ENCODE measurements at regions not wholly inside any gene's neighbourhood (a gene's known extent, or its start where the extent isn't known, plus 50 kb on each side); places are given as distances from the start of the nearest gene placed in this dataset.
A peak's percentile ranks its signal among the peaks of the same experiment; 100 is the strongest.

DNA sequence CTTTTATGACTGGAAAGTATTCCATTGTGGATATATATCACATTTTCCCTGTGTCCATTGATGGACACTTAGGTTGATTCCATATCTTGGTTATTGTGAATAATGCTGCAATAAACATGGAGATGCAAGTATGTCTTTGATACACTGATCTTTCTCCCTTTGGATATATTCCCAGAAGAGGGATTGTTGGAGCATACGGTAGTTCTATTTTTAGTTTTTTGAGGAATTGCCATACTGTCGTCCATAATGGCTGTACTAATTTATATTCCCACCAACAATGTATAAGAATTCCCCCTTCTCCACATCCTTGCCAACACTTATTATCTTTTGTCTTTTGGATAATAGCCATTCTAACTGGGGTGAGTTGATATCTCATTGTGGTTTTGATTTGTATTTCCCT is 54.9 kb upstream of the PITX1 start:
- no peak for DNase-seq
- H3K4me1 ChIP-seq = no peaks in the 10 kb centered on the region
- TF ChIP-seq, protein P1, sequence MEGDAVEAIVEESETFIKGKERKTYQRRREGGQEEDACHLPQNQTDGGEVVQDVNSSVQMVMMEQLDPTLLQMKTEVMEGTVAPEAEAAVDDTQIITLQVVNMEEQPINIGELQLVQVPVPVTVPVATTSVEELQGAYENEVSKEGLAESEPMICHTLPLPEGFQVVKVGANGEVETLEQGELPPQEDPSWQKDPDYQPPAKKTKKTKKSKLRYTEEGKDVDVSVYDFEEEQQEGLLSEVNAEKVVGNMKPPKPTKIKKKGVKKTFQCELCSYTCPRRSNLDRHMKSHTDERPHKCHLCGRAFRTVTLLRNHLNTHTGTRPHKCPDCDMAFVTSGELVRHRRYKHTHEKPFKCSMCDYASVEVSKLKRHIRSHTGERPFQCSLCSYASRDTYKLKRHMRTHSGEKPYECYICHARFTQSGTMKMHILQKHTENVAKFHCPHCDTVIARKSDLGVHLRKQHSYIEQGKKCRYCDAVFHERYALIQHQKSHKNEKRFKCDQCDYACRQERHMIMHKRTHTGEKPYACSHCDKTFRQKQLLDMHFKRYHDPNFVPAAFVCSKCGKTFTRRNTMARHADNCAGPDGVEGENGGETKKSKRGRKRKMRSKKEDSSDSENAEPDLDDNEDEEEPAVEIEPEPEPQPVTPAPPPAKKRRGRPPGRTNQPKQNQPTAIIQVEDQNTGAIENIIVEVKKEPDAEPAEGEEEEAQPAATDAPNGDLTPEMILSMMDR (IDR thresholded peaks at IDR 0.05; ENCODE audit: low read depth, low read length) = no peak

DNA sequence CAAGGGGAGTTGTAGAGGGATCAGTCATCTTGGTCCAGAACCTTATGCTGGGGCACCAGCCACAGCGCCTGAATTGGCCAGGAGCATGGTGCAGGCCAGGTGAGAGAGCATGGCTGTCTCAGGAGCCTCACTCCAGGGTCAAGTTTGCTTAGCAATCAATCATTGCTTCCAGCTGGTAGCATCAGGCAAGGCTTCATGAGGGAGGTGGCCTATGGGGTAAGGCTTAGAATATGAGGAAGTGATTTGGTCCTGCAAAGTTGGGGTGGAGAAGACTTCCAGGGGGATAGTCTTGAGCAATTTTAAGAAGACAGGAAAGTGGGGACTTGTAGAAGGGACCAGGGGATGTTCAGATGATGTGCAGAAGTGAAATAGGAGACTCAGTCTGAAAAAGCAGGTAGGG is 53.9 kb upstream of the PITX1 start:
- no peak overlapping the region for H3K4me3 ChIP-seq (ENCODE audit: low read depth, low read length)
- H3K4me1 ChIP-seq = no peaks in the 10 kb centered on the region
- no peak for DNase-seq
- H3K36me3 ChIP-seq = no peaks in the 10 kb centered on the region
- H3K27me3 ChIP-seq = no peaks in the 10 kb centered on the region
- H3K9me3 ChIP-seq = no peaks in the 10 kb centered on the region
- TF ChIP-seq, protein P1 (IDR thresholded peaks at IDR 0.05; ENCODE audit: low read depth, low read length) = no peak

More for the DNA sequence above, 54.9 kb upstream of the PITX1 start:
- H3K36me3 ChIP-seq = no peaks in the 10 kb centered on the region
- H3K4me3 ChIP-seq (ENCODE audit: low read depth, low read length) = no peak overlapping the region
- no peaks in the 10 kb centered on the region for H3K27me3 ChIP-seq
- H3K9me3 ChIP-seq = no peaks in the 10 kb centered on the region

DNA sequence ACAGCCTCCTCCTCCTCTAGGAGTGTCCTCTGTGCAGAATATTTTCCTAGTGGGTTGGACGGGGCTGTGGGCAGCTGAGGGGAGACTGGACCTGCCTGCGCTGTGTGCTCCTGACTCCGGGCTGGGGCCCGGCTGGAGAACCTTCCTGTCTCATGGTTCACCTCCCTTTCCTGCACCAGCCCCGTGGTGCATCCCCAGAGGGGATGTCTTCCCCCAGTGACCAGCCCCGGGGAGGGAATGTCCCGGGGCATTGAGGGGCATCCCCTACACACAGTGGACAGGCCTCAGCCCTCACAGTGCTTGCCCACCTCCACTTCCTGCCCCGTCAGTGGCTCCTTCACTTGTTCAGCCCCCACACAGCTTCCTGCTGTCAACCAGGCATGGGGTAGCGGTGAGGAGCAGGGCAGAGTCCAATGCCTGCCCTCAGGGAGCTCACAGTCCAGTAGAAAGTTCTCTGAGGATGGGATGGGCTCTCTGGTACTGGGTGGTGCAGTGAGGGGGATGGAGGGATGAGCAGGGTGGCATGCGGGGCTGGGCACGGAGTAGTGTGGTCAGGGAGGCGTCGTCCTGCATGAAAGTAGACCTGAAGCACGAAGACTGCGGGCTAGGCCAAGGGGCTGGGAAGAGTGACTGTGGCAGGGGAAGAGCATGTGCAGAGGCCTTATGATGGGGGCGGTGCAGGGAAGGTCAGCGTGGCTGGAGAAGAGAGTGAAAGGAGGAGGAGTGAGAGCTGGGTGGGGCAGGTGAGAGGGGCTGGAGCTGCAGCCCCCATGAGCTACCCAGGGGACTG is 52.1 kb upstream of the PITX1 start:
- Histone ChIP-seq H3K4me1 (no peaks in the 10 kb centered on the region), H3K36me3 (no peaks in the 10 kb centered on the region), H3K4me3 (ENCODE audit: low read depth, low read length) (no peak overlapping the region), H3K9me3 (no peaks in the 10 kb centered on the region), H3K27me3 (no peaks in the 10 kb centered on the region)
- TF ChIP-seq, protein P1 (IDR thresholded peaks at IDR 0.05; ENCODE audit: low read depth, low read length) = no peak
- no peak for DNase-seq

DNA sequence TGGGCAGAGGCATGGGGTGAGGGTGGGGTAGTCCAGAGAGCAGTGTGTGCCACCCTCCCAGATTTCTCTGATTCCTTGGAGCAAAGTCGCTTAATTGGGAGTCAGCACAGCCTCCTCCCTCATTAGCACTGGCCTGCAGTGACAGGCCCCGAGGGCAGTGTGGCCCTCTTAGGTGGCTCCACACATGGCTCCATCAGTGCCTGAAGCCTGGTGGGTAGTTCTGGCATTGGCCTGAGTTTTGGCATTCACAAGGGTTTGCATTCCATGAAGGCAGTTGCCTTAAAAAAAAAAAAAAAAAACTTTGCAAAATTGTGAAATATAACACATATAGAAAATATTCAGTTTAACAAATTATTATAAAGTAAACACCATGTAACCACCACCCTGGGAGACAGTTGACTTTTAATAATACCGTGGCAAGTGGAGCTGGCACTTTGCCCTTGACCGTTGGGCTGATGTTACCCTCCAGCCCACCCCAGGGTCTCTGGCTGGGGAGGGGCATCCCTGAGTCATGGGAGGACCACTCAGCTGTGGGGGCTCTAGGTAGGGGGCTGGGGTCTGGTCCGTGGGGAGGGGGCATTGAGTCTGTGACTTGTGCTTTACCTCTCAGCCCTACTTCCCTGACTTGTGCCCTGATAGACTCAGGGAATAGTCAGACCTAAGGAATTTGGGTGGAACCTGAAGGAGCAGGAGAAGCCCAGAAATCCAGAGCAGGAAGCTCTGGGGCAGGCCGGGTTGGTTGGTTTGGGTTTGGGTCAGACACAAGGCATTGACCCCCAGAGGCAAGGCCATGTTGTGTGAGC is 51.3 kb upstream of the PITX1 start:
- Histone ChIP-seq H3K36me3 (no peaks in the 10 kb centered on the region), H3K4me3 (ENCODE audit: low read depth, low read length) (no peak overlapping the region), H3K9me3 (peaks cover 3% of the 10 kb centered on the region; the same call in 1 of the 2 replicates), H3K27me3 (no peaks in the 10 kb centered on the region), H3K4me1 (no peaks in the 10 kb centered on the region)
- no peak for DNase-seq
- TF ChIP-seq, protein P1 (IDR thresholded peaks at IDR 0.05; ENCODE audit: low read depth, low read length) = 0 out of 2 replicates have a peak, but pooled peaks have one; percentile 2
